ENCODE measurements at regions not wholly inside any gene's neighbourhood (a gene's known extent, or its start where the extent isn't known, plus 50 kb on each side); places are given as distances from the start of the nearest gene placed in this dataset.
"Not testable (repeated sequence)": the region's sequence is repeated elsewhere in the genome, so short reads cannot be mapped to it uniquely, and the experiment has no call there.

DNA sequence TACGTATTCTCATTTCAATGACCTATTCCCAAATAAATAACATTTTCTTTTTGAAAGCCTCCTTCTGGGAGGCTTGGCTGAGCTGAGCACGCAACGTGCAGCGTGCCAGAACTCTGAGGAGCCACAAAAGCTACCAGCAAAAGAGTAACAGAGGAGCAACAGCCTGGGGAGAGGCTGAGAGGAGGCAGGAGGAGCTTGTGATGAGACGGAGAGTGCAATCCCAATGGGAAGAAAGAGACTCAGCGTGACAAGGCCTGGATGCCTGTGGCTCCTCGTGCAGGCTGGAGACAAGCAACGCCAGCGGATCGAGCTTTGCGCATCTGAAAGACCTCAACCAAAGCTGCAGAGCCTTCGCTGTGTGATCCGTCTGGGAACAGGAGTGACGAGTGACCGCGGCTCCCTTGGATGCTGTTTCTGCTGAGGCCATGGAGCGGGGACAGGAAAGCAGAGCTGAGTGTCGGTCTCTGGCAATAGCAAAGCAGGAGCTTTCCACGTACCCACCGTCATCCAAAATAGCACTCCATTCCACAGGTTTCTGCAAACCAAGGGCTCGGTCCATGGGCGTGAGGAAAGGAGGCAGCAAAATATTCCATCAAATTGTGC lies 171.7 kb upstream of the PFKP start:
- no peak for DNase-seq (ENCODE audit: extremely low read depth in 1 of 2, low read depth in 1 of 2)

DNA sequence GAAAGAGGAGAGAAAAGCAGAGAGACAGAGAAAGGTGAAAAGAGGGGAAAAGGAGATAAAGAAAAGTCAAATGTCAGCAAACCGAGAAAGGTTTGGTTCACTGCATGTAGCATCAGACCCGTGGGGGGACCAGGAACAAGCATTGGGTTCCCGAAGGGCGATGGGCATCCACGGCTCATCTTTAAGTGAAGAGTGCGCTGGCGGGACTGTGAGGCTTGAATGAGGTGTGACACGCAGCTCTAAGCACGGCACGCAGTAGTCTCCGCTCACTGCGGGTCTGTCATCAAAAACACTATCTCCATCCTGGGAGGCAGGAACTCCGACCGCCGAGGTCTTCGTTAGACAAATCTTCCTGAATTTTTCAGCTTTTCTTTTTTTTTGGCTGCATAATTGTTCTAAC lies 173.4 kb upstream of the PFKP start:
- DNase-seq (ENCODE audit: extremely low read depth in 1 of 2, low read depth in 1 of 2), result no peak

DNA sequence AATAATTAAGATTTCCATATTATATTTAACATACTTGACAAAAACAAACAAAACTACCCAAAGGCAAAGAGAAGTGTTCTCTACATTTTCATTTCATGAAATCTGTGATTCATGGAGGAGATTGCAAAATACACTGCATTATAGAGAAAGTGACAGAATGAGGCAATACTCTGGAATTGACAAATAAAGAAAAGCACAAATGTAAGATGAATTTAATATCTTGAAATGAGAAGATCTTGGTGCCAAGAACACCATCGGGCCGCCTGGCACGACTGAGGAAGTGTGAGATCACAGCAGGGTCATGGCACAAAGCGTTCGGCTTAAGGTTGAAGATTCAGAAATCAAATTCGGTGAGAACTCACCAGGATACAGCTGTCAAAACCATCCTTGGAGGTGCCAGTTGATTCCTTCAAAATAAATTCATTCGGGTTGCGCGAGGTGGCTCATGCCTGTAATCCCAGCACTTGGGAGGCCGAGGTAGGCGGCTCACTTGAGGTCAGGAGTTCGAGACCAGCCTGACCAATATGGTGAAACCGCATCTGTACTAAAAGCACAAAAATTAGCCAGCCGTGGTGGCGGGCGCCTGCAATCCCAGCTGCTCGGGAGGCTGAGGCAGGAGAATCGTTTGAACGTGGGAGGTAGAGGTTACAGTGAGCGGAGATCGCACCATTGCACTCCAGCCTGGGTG lies 174.0 kb upstream of the PFKP start:
- DNase-seq (ENCODE audit: extremely low read depth in 1 of 2, low read depth in 1 of 2), result no peak

DNA sequence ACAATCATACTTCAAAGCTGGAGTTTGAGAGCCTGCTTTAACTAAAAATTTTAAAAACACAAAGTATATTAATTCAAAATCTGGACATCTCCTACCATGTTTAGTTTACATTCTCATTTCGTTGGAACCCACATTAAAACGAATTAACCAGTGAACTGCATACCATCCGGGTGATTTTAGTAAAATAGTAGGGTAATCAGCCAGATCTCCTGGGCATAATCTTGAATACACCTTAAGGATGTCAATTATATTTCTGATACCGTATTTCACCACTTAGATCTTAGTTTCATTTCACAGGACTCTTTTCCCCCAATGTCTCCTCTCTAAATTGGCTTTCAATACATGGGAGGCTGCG lies 175.6 kb upstream of the PFKP start:
- DNase-seq (ENCODE audit: extremely low read depth in 1 of 2, low read depth in 1 of 2), result no peak

DNA sequence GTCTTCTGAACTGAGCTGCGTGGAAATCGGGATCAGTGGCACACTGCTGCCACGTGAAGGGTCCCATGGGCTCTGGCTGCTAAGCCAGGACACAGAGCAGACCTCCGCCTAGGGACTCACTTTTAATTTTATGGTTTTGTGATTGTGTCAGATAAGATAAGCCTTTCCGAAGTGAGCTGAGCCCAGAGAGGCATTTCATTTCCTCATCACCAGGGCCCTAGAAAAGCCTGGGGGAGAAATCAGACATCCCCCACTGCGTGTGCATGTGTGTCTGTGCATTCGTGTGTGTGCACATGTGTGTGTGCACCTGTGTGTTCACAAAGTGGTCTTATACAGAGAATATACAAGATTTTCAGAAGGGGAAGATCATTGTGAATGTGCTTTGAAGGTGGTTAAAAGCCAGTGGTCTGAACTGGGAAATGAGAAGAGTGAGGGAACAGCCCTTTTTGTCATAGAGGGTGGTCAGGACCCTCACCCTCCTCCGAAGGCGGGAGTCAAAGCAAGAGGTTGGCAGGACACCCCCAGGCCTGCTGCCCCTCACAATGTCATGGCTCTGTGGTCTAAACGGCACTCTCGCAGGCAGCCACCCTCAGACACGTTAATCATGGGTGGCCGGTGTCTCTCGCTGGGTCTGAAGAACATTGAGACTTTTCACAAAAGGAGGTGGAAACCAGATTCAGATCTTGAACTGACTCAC lies 176.1 kb upstream of the PFKP start:
- DNase-seq (ENCODE audit: extremely low read depth in 1 of 2, low read depth in 1 of 2), result no peak

DNA sequence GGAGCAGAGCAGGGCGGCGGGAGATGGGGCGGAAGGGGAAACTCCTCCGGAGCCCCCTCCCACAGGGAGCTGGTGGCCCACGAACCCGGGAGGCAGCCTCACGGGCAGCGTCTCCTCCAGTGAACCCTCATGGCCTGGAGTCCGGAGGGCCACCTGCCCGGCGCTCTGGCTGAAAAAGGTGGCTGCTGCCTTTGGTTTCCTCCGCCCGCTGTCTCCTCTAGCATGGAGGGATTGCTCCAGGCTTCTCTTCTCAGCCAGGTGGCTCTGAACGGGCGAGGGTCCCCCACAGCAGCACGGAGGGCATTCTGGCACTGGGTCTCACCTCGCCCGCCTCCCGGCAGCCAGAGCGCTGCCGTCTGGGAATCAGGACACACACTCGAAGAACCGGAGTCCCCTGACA lies 177.3 kb upstream of the PFKP start:
- no peak for DNase-seq (ENCODE audit: extremely low read depth in 1 of 2, low read depth in 1 of 2)

DNA sequence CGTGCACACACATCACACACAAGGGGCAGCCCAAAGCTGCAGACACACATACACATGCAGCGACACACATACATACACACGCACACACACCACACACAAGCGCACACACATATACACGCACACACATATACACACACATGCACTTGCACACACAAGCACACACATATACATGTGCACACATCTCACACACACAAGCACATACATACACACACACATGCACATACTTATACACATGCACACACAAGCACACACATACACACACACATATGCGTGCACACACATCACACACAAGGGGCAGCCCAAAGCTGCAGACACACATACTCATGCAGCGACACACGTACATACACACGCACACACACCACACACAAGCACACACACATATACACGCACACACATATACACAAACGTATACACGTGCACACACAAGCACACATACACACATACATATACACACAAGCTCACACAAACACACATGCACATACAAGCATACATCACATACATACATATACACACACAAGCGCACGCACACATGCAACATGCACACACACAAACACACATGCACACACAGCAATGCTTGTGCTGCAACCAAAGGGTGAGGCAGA lies 178.8 kb upstream of the PFKP start:
- DNase-seq (ENCODE audit: extremely low read depth in 1 of 2, low read depth in 1 of 2), result no peak

DNA sequence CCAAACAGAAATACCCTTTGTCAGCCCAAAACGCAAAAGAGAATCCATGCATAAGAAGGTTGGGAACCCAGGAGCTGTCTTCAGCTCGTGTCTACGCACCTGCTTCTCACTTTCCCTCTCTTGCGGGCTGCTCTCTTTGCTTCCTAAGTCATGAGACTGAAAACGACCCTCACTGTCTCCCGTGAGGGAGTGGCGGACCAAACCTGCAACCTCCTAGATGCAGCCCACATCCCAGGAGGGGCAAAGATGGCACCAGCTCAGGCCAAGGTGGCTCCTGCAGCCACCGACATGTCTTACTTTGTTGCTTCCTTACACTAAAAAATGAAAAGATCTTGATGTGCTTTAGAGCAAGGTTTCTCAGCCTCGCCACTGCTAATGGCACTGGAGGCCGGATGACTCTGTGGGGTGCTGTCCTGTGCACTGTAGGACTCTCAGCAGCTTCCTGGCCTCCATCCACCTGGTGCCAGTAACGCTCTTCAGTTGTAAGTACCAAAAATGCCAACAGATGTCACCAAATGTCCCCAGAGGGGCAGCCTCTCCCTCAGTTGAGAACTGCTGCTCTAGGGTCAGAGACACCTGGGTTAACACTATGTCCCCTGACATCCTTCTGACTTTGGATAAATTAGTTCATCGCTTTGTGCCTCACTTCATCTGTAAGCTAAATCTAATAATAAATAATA lies 179.8 kb upstream of the PFKP start:
- DNase-seq (ENCODE audit: extremely low read depth in 1 of 2, low read depth in 1 of 2), result no peak

DNA sequence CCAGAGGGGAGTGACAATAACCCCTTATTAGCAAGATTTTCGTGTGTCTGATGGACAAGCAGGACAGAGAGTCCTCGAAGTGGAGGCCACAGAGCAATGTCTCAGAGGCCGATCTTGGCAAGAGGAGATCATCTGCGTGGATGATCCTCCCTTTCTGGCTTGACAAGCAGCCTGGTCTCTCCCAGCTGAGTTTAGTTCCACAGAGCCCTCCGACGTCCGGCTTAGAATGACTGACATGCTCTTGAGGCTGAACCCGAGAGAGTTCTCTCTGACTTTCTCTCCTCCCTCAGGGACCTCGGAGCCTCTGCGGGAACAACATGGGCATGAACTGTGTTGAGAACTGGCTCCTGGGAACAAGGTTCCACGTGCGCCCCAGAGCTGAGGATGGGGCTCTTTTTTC lies 180.7 kb upstream of the PFKP start:
- DNase-seq (ENCODE audit: extremely low read depth in 1 of 2, low read depth in 1 of 2), result no peak

DNA sequence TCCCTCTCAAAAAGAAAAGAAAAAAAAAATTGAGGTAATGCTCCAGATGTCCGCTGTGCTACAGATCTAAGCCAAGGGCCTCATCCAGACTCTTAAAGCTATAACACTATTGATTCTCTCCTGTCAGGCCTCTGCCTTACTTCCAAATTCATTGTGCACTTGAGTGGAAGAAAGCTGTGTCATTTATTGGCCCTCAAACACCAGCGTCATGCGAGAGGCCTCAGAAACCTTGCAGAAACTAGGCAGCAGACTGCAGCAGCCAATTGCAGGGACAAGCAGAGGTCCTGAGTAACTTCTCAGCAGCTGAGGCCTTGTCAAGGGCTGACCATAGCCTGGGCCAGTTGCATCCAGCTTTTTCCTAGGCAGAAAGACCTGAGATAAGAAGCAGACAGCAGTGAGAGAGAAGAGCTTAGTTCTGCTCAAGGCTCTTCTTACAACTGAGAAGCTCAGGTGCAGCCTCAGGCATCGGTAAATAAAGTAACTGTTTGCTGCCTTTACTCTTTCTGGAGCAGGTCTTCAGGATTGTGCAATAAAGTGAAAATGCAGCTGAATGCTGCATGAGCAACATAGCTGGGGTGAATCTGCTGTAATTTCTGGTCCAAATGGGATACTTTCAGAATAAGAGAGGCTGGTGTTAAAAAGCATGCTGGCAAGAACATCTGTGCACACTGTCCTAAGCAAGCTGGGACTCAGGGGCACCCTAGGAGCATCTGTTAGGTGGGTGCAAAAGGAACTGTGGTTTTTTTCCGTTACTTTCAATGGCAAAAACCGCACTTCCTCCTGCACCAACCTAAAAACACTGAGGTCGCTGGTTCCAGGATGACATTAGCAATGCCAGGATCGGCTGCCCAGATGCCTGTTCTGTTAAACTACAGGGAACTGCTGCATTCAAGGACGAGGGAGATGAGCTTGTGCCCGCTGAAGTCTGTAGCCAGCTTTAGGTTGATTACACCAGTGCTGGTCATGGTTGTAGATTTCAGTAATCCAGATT lies 181.8 kb upstream of the PFKP start:
- DNase-seq (ENCODE audit: extremely low read depth in 1 of 2, low read depth in 1 of 2), result no peak

DNA sequence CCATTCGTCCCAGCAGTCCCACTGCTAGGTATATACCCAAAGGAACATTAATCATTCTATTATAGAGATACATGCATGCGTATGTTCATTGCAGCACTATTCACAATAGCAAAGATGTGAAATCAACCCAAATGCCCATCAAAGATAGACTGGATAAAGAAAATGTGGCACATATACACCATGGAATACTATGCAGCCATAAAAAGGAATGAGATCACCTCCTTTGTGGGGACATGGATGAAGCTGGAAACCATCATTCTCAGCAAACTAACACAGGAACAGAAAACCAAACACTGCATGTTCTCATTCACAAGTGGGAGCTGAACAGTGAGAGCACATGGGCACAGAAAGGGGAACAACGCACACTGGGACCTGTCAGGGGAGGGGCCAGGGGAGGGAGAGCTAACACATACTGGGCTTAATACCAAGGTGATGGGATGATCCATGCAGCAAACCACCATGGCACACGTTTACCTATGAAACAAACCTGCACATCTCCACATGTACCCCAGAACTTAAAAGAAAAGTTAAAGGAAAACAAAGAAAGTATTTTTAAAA lies 183.3 kb upstream of the PFKP start:
- not testable (repeated sequence) for DNase-seq (ENCODE audit: extremely low read depth in 1 of 2, low read depth in 1 of 2)

DNA sequence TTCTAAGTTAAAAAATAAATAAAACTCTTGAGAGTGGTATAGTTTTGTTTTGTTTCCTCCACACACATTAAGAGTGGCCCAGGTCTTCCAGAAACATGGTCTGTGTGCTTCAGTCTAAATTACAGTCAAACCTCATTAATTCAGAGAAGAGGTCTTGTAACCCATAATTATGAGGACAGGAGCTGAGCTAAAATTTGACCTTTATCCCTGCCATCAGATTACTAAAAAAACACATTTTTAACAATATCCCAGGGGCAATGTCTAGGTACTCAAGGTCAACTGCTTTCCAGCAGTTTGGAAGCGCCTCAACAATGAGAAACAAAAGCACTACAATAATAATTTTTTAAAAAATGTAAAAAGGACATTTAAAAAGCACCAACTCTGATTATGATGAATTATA lies 184.1 kb upstream of the PFKP start:
- DNase-seq (ENCODE audit: extremely low read depth in 1 of 2, low read depth in 1 of 2), result no peak

DNA sequence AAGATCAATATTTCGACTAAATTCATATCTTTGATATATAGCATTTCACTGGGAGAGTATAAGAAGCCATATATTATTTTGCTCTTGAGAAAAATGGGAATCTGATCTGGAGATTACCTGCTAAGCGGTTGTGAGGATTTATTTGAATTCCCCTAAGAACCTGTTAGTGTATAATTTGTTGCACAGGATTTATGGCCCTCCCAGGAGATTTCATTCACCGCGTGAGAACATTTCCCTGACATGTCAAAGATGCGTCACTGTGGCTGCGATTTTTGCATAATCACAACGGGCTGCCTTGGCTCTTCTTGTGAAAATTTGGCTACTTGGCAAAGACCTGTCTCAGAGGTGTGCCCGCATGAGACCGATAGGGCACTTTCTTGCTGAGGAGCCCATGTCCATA lies 184.7 kb upstream of the PFKP start:
- no peak for DNase-seq (ENCODE audit: extremely low read depth in 1 of 2, low read depth in 1 of 2)

DNA sequence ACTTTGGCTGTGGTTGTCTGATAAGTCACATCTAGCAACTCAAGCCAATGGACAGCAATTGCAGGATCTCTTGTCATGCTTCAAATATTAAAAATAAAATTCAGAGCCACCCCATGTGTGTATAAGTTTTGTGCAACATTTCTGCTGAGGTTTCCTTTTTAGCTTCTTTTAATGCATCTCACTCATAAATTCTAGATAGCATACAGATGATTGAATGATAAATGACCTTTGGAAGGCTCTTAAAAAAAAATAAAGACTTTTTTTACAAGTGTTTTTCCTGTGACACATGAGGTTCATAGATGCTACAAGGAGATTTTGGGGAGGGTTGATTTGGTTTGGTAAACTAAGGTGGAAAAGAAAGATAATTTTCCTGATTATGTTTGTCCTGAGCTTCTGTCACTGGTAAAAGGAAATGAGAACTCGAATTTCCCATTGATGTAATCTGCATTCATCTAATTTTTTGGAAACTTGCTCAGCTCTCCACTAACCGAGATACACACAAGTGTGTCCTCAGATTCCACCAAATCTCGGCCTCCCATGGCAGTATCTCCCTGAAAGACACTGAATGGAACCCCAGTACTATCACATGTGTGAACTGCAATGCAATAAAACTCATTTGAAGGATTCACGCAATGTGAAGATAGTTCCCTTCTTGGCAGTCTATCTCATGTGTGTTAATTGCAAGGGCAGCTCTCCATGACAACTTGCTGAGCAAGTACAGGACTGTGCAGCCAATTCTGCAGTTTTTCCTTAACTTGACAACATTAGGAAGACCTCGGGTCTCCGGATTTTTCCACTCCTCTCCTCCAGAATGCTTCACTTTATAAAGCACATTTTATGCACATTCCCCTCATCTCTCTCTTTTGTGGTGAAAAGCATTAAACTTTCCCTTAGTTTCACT lies 185.4 kb upstream of the PFKP start:
- DNase-seq (ENCODE audit: extremely low read depth in 1 of 2, low read depth in 1 of 2), result no peak

DNA sequence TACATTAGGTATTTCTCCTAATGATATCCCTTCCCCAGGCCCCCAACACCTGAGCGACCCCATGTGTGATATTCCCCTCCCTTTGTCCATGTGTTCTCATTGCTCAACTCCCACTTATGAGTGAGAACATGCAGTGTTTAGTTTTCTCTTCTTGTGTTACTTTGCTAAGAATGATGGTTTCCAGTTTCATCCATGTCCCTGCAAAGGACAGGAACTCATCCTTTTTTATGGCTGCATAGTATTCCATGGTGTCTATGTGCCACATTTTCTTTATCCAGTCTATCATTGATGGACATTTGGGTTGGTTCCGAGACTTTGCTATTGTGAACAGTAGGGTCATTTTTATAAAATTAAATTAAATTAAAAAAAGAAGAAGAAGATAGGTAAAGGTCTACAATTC lies 187.3 kb upstream of the PFKP start:
- not testable (repeated sequence) for DNase-seq (ENCODE audit: extremely low read depth in 1 of 2, low read depth in 1 of 2)

DNA sequence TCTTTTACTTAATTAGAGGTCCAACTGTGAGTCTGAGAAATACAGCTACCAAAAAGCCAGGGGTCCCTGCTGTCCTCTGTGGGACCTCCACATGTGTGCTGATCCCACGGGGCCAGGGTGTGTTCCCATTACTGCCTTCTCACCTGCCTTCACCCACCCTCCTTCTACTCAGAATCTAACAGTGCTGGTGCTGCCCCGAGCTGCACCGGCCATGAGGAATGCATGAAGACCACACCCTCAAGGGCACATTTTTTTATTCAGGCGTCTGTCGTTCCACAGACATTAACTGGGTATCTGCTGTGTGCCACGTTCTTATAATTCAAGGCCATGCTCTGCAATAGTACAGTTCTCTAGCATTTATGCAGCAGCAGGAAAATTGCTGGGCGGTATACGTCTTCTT lies 188.5 kb upstream of the PFKP start:
- DNase-seq (ENCODE audit: extremely low read depth in 1 of 2, low read depth in 1 of 2), result no peak

DNA sequence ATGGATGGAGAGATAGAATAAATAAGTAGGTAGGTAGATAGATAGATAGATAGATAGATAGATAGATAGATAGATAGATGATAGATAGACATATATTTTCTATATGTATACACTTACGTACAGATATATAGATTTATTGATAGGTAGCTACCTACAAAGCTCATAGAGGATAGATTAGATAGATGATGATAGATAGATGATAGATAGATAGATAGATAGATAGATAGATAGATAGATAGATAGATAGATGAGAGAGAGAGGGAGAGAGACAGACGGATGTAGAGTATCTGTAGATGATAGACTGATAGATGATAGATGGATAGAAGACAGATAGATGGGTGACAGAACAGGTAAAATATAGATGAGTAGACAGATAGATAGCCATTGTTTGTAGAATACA lies 191.3 kb upstream of the PFKP start:
- no peak for DNase-seq (ENCODE audit: extremely low read depth in 1 of 2, low read depth in 1 of 2)

DNA sequence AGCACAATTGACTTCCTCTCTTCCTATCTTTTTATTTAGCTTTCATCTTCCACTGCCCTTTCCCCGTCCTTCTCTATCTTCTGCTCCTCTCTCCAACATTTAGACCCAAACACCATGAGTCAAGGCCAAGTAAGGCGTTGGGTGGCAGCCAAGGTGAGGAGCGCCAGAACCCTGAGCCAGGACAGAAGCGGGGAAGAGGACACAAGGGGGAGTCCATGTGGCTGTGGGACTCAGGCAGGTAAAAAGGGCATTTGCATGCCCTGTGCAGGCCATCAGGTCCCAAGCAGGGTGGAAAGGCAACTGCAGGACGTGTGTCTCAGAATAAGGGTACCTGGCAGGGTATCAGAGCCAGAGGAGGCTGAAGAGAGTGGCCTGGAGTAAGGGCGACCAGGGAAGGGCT lies 192.4 kb upstream of the PFKP start:
- DNase-seq (ENCODE audit: extremely low read depth in 1 of 2, low read depth in 1 of 2), result no peak

DNA sequence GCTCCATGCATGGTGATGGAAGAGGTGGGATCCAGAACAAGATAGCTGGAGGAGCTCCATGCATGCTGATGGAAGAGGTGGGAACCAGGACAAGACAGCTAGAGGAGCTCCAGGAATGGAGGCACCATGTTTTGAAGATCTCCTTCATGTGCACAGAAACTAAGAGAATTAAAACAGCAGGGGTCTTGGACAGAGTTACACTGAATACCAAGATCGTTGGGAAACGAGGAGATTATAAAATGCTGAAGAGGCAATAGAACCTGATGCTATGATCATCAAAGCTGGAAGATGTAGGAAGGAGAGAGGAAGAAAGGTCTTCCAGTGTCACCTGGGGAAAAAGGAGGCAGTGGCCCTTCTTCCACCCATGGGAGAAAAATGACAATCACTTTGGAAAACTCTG lies 193.6 kb upstream of the PFKP start:
- DNase-seq (ENCODE audit: extremely low read depth in 1 of 2, low read depth in 1 of 2), result no peak

Measured in activated CD8-positive, alpha-beta memory T cell treated with anti-CD3 and anti-CD28 coated beads for 1 hour (primary cell).